ENCODE measurements at regions not wholly inside any gene's neighbourhood (a gene's known extent, or its start where the extent isn't known, plus 50 kb on each side); places are given as distances from the start of the nearest gene placed in this dataset.
"Not testable (repeated sequence)": the region's sequence is repeated elsewhere in the genome, so short reads cannot be mapped to it uniquely, and the experiment has no call there.

- H3K9ac ChIP-seq (ENCODE audit: low read depth, low read length, poor library complexity) = no peak overlapping the region
Observed at GRCh38 chr18:46239549-46239948, 135.4 kb downstream of the HAUS1 start.

GRCh38 chr18:46239998-46240397, 135.8 kb downstream of the HAUS1 start:
- H3K27me3 ChIP-seq (ENCODE audit: control insufficient read depth in 3 of 3, insufficient read depth in 3 of 3, low read depth in 1 of 3, low read length in 3 of 3) = no peaks in the 10 kb centered on the region
- no peak overlapping the region for H3K23ac ChIP-seq (ENCODE audit: low read depth, low read length, poor library complexity)
- no peaks in the 10 kb centered on the region for H3K36me3 ChIP-seq (replicated peaks in 1 of 2; ENCODE audit: control insufficient read depth in 2 of 2, insufficient read depth in 2 of 2, low read length in 2 of 2)
- peaks cover 0 to 2% of the 10 kb centered on the region in 2 donors for H3K4me1 ChIP-seq (ENCODE audit: control insufficient read depth in 2 of 2, insufficient read depth in 1 of 2, low read depth in 1 of 2, low read length in 2 of 2)
- no peak for DNase-seq (ENCODE audit: low spot score)
- no CpG with 5 or more reads among the region's 4 CpGs for WGBS, 2 donors (ENCODE audit: extremely low coverage in 2 of 2, insufficient read length in 2 of 2, insufficient replicate concordance in 1 of 2)
- H4K8ac ChIP-seq (ENCODE audit: low read depth, low read length) = no peak overlapping the region
- H3K9ac ChIP-seq (ENCODE audit: low read depth, low read length, poor library complexity) = no peak overlapping the region
- no peak overlapping the region for H2BK120ac ChIP-seq (ENCODE audit: low read depth, low read length)
- H2BK12ac ChIP-seq (ENCODE audit: low read length) = no peak overlapping the region
- H4K91ac ChIP-seq (ENCODE audit: low read depth, low read length, poor library complexity) = no peak overlapping the region
- H3K18ac ChIP-seq (ENCODE audit: low read length) = no peak overlapping the region
- no peak overlapping the region for H2AK5ac ChIP-seq (ENCODE audit: low read depth, low read length)
- no peak overlapping the region for H3K14ac ChIP-seq (ENCODE audit: low read length)
- H3K4me3 ChIP-seq (ENCODE audit: low read length in 2 of 2) = no peak overlapping the region
- H3K27ac ChIP-seq (replicated peaks; ENCODE audit: low read length) = no peak overlapping the region
- H3K4me2 ChIP-seq (ENCODE audit: insufficient read depth, low read length, poor library complexity, severe bottlenecking) = no peak overlapping the region
- H3K9me3 ChIP-seq (replicated peaks in 1 of 2; ENCODE audit: control insufficient read depth in 2 of 2, insufficient read depth in 1 of 2, low read depth in 1 of 2, low read length in 2 of 2) = no peaks in the 10 kb centered on the region
- H2AFZ ChIP-seq (ENCODE audit: low read length) = no peak overlapping the region
- H3K79me1 ChIP-seq (ENCODE audit: low read depth, low read length) = no peaks in the 10 kb centered on the region
- H2BK5ac ChIP-seq (ENCODE audit: low read length) = no peak overlapping the region
- H3K4ac ChIP-seq (ENCODE audit: low read length) = no peak overlapping the region
- no peak overlapping the region for H2BK15ac ChIP-seq (ENCODE audit: low read length)

More at GRCh38 chr18:46239549-46239948, 135.4 kb downstream of the HAUS1 start:
- Histone ChIP-seq H3K4ac (ENCODE audit: low read length) (no peak overlapping the region), H3K36me3 (replicated peaks in 1 of 2; ENCODE audit: control insufficient read depth in 2 of 2, insufficient read depth in 2 of 2, low read length in 2 of 2) (no peaks in the 10 kb centered on the region), H3K4me2 (ENCODE audit: insufficient read depth, low read length, poor library complexity, severe bottlenecking) (no peak overlapping the region), H2AFZ (ENCODE audit: low read length) (no peak overlapping the region), H2AK5ac (ENCODE audit: low read depth, low read length) (no peak overlapping the region), H3K9me3 (replicated peaks in 1 of 2; ENCODE audit: control insufficient read depth in 2 of 2, insufficient read depth in 1 of 2, low read depth in 1 of 2, low read length in 2 of 2) (no peaks in the 10 kb centered on the region), H3K4me3 (ENCODE audit: low read length in 2 of 2) (no peak overlapping the region), H4K91ac (ENCODE audit: low read depth, low read length, poor library complexity) (no peak overlapping the region), H3K79me1 (ENCODE audit: low read depth, low read length) (no peaks in the 10 kb centered on the region), H2BK12ac (ENCODE audit: low read length) (no peak overlapping the region), H3K14ac (ENCODE audit: low read length) (no peak overlapping the region), H2BK5ac (ENCODE audit: low read length) (no peak overlapping the region), H3K23ac (ENCODE audit: low read depth, low read length, poor library complexity) (no peak overlapping the region), H3K18ac (ENCODE audit: low read length) (no peak overlapping the region), H3K4me1 (ENCODE audit: control insufficient read depth in 2 of 2, insufficient read depth in 1 of 2, low read depth in 1 of 2, low read length in 2 of 2) (peaks cover 0 to 2% of the 10 kb centered on the region in 2 donors), H4K8ac (ENCODE audit: low read depth, low read length) (no peak overlapping the region), H2BK15ac (ENCODE audit: low read length) (no peak overlapping the region), H3K27ac (replicated peaks; ENCODE audit: low read length) (no peak overlapping the region), H3K27me3 (ENCODE audit: control insufficient read depth in 3 of 3, insufficient read depth in 3 of 3, low read depth in 1 of 3, low read length in 3 of 3) (no peaks in the 10 kb centered on the region), H2BK120ac (ENCODE audit: low read depth, low read length) (no peak overlapping the region)
- DNase-seq (ENCODE audit: low spot score) = no peak

- not testable (repeated sequence) for H3K14ac ChIP-seq (ENCODE audit: low read length); H4K91ac ChIP-seq (ENCODE audit: low read depth, low read length, poor library complexity); H2BK120ac ChIP-seq (ENCODE audit: low read depth, low read length); H3K4me3 ChIP-seq (ENCODE audit: low read length in 2 of 2); H3K4ac ChIP-seq (ENCODE audit: low read length); H3K23ac ChIP-seq (ENCODE audit: low read depth, low read length, poor library complexity); H2BK15ac ChIP-seq (ENCODE audit: low read length); H2BK12ac ChIP-seq (ENCODE audit: low read length); H3K4me2 ChIP-seq (ENCODE audit: insufficient read depth, low read length, poor library complexity, severe bottlenecking); H3K27ac ChIP-seq (replicated peaks; ENCODE audit: low read length); H3K4me1 ChIP-seq (ENCODE audit: control insufficient read depth in 2 of 2, insufficient read depth in 1 of 2, low read depth in 1 of 2, low read length in 2 of 2); H4K8ac ChIP-seq (ENCODE audit: low read depth, low read length); H2AK5ac ChIP-seq (ENCODE audit: low read depth, low read length); H3K27me3 ChIP-seq (ENCODE audit: control insufficient read depth in 3 of 3, insufficient read depth in 3 of 3, low read depth in 1 of 3, low read length in 3 of 3); DNase-seq (ENCODE audit: low spot score); H3K18ac ChIP-seq (ENCODE audit: low read length); H2BK5ac ChIP-seq (ENCODE audit: low read length); H3K36me3 ChIP-seq (replicated peaks in 1 of 2; ENCODE audit: control insufficient read depth in 2 of 2, insufficient read depth in 2 of 2, low read length in 2 of 2); H3K79me1 ChIP-seq (ENCODE audit: low read depth, low read length); H3K9me3 ChIP-seq (replicated peaks in 1 of 2; ENCODE audit: control insufficient read depth in 2 of 2, insufficient read depth in 1 of 2, low read depth in 1 of 2, low read length in 2 of 2); H2AFZ ChIP-seq (ENCODE audit: low read length); H3K9ac ChIP-seq (ENCODE audit: low read depth, low read length, poor library complexity)
- WGBS, 2 donors (ENCODE audit: extremely low coverage in 2 of 2, insufficient read length in 2 of 2, insufficient replicate concordance in 1 of 2) = no CpG with 5 or more reads among the region's 7 CpGs
Observed at GRCh38 chr18:46241393-46241792, 137.2 kb downstream of the HAUS1 start.

- no peak overlapping the region for H3K27ac ChIP-seq (replicated peaks; ENCODE audit: low read length)
- H3K4me1 ChIP-seq (ENCODE audit: control insufficient read depth in 2 of 2, insufficient read depth in 1 of 2, low read depth in 1 of 2, low read length in 2 of 2) = peaks cover 0 to 2% of the 10 kb centered on the region in 2 donors
- no peaks in the 10 kb centered on the region for H3K79me1 ChIP-seq (ENCODE audit: low read depth, low read length)
- WGBS, 2 donors (ENCODE audit: extremely low coverage in 2 of 2, insufficient read length in 2 of 2, insufficient replicate concordance in 1 of 2) = no CpG with 5 or more reads among the region's 6 CpGs
- no peak overlapping the region for H3K18ac ChIP-seq (ENCODE audit: low read length)
- no peak overlapping the region for H3K4ac ChIP-seq (ENCODE audit: low read length)
- DNase-seq (ENCODE audit: low spot score) = no peak
- H2BK120ac ChIP-seq (ENCODE audit: low read depth, low read length) = no peak overlapping the region
- no peak overlapping the region for H2AK5ac ChIP-seq (ENCODE audit: low read depth, low read length)
- H3K4me2 ChIP-seq (ENCODE audit: insufficient read depth, low read length, poor library complexity, severe bottlenecking) = no peak overlapping the region
- no peaks in the 10 kb centered on the region for H3K36me3 ChIP-seq (replicated peaks in 1 of 2; ENCODE audit: control insufficient read depth in 2 of 2, insufficient read depth in 2 of 2, low read length in 2 of 2)
- no peak overlapping the region for H4K8ac ChIP-seq (ENCODE audit: low read depth, low read length)
- no peak overlapping the region for H4K91ac ChIP-seq (ENCODE audit: low read depth, low read length, poor library complexity)
- H3K9me3 ChIP-seq (replicated peaks in 1 of 2; ENCODE audit: control insufficient read depth in 2 of 2, insufficient read depth in 1 of 2, low read depth in 1 of 2, low read length in 2 of 2) = no peaks in the 10 kb centered on the region
- no peak overlapping the region for H3K9ac ChIP-seq (ENCODE audit: low read depth, low read length, poor library complexity)
- H2BK12ac ChIP-seq (ENCODE audit: low read length) = no peak overlapping the region
- no peak overlapping the region for H2AFZ ChIP-seq (ENCODE audit: low read length)
- H2BK15ac ChIP-seq (ENCODE audit: low read length) = no peak overlapping the region
- H3K27me3 ChIP-seq (ENCODE audit: control insufficient read depth in 3 of 3, insufficient read depth in 3 of 3, low read depth in 1 of 3, low read length in 3 of 3) = no peaks in the 10 kb centered on the region
- no peak overlapping the region for H3K4me3 ChIP-seq (ENCODE audit: low read length in 2 of 2)
- H3K23ac ChIP-seq (ENCODE audit: low read depth, low read length, poor library complexity) = no peak overlapping the region
- H2BK5ac ChIP-seq (ENCODE audit: low read length) = no peak overlapping the region
- no peak overlapping the region for H3K14ac ChIP-seq (ENCODE audit: low read length)
Observed at GRCh38 chr18:46242183-46242582, 138.0 kb downstream of the HAUS1 start.
